Activated CD4-positive, alpha-beta memory T cell treated with anti-CD3 and anti-CD28 coated beads for 36 hours (primary cell): ENCODE measurements at regions not wholly inside any gene's neighbourhood (a gene's known extent, or its start where the extent isn't known, plus 50 kb on each side); places are given as distances from the start of the nearest gene placed in this dataset.

Source experiments
- CTCF ChIA-PET: fragments of 350-600 bp; sonication (Branson Sonifier 250); formaldehyde crosslinking; loops from one replicate; lab custom pipeline; 2021; ENCODE audit warnings: antibody characterized with exemption, inconsistent platforms; lab: Charles Lee
- POLR2A ChIA-PET: fragments of 350-600 bp; sonication (Branson Sonifier 250); formaldehyde crosslinking; loops from one replicate; lab custom pipeline; 2021; ENCODE audit warnings: antibody characterized with exemption; lab: Charles Lee
- DNase-seq: peaks from one replicate; pipeline ENCODE4 v3.0.0-alpha.2; 2020
- H3K27ac Mint-ChIP-seq: one replicate; pipeline ENCODE4 v1.8.0; 2021; ENCODE audit warnings: mixed read lengths
- H3K27me3 Mint-ChIP-seq: one replicate; pipeline ENCODE4 v1.8.0; 2021; ENCODE audit warnings: mixed read lengths
- H3K36me3 Mint-ChIP-seq: one replicate; pipeline ENCODE4 v1.8.0; 2021; ENCODE audit warnings: mixed read lengths
- H3K4me1 Mint-ChIP-seq: one replicate; pipeline ENCODE4 v1.8.0; 2021; ENCODE audit warnings: low read depth, mixed read lengths
- H3K4me3 Mint-ChIP-seq: one replicate; pipeline ENCODE4 v1.8.0; 2021; ENCODE audit warnings: mild to moderate bottlenecking, mixed read lengths
- H3K9me3 Mint-ChIP-seq: one replicate; pipeline ENCODE4 v1.8.0; 2021; ENCODE audit warnings: mixed read lengths
- intact Hi-C: fragments of 100-400 bp; cut with micrococcal nuclease; formaldehyde crosslinking; loops from one replicate; pipeline ENCODE4 v1.15.1; 2023

GRCh38 chr18:40662898-40663437 is 1292.1 kb upstream of the PIK3C3 start:
- ChIA-PET POLR2A (no interaction called here), CTCF (no interaction called here)
- intact Hi-C loops: no loop called here
- no peaks in the 10 kb centered on the region for H3K36me3 Mint-ChIP-seq
- no peaks in the 10 kb centered on the region for H3K4me1 Mint-ChIP-seq
- DNase-seq: no peak
- H3K27ac Mint-ChIP-seq: no peak overlapping the region
- H3K27me3 Mint-ChIP-seq: no peaks in the 10 kb centered on the region
- peaks cover 20% of the 10 kb centered on the region for H3K9me3 Mint-ChIP-seq
- H3K4me3 Mint-ChIP-seq: no peak overlapping the region

- ChIA-PET POLR2A (no interaction called here), CTCF (no interaction called here)
- no peak overlapping the region for H3K4me3 Mint-ChIP-seq
- H3K27ac Mint-ChIP-seq: no peak overlapping the region
- intact Hi-C loops: no loop called here
- DNase-seq: no peak
- no peaks in the 10 kb centered on the region for H3K27me3 Mint-ChIP-seq
- H3K9me3 Mint-ChIP-seq: peaks cover 16% of the 10 kb centered on the region
- H3K4me1 Mint-ChIP-seq: no peaks in the 10 kb centered on the region
- H3K36me3 Mint-ChIP-seq: no peaks in the 10 kb centered on the region
These were observed 1301.4 kb upstream of the PIK3C3 start for GRCh38 chr18:40653682-40654081.

- no peak overlapping the region for H3K4me3 Mint-ChIP-seq
- no peaks in the 10 kb centered on the region for H3K4me1 Mint-ChIP-seq
- CTCF ChIA-PET: no interaction called here
- DNase-seq: no peak
- POLR2A ChIA-PET: no interaction called here
- intact Hi-C loops: no loop called here
- no peaks in the 10 kb centered on the region for H3K36me3 Mint-ChIP-seq
- H3K27ac Mint-ChIP-seq: no peak overlapping the region
- H3K9me3 Mint-ChIP-seq: peaks cover 12% of the 10 kb centered on the region
- H3K27me3 Mint-ChIP-seq: no peaks in the 10 kb centered on the region
These were observed 1302.7 kb upstream of the PIK3C3 start for GRCh38 chr18:40652321-40652720.

- Mint-ChIP-seq H3K9me3 (peaks cover 11% of the 10 kb centered on the region), H3K27me3 (no peaks in the 10 kb centered on the region), H3K4me1 (no peaks in the 10 kb centered on the region), H3K36me3 (no peaks in the 10 kb centered on the region), H3K4me3 (no peak overlapping the region), H3K27ac (no peak overlapping the region)
- no peak for DNase-seq
- intact Hi-C loops: no loop called here
- CTCF ChIA-PET: no interaction called here
- POLR2A ChIA-PET: no interaction called here
These were observed 1303.9 kb upstream of the PIK3C3 start for GRCh38 chr18:40651163-40651562.

GRCh38 chr18:40642692-40643229 is 1312.3 kb upstream of the PIK3C3 start:
- ChIA-PET POLR2A (no interaction called here), CTCF (no interaction called here)
- no peaks in the 10 kb centered on the region for H3K4me1 Mint-ChIP-seq
- no peak overlapping the region for H3K27ac Mint-ChIP-seq
- no peaks in the 10 kb centered on the region for H3K27me3 Mint-ChIP-seq
- H3K4me3 Mint-ChIP-seq: no peak overlapping the region
- H3K9me3 Mint-ChIP-seq: peaks cover 23% of the 10 kb centered on the region
- no peaks in the 10 kb centered on the region for H3K36me3 Mint-ChIP-seq
- no peak for DNase-seq
- intact Hi-C loops: no loop called here

- no peaks in the 10 kb centered on the region for H3K27me3 Mint-ChIP-seq
- H3K36me3 Mint-ChIP-seq: no peaks in the 10 kb centered on the region
- H3K4me1 Mint-ChIP-seq: no peaks in the 10 kb centered on the region
- ChIA-PET POLR2A (no interaction called here), CTCF (no interaction called here)
- no peak overlapping the region for H3K27ac Mint-ChIP-seq
- no peak overlapping the region for H3K4me3 Mint-ChIP-seq
- intact Hi-C loops: no loop called here
- no peak for DNase-seq
- peaks cover 20% of the 10 kb centered on the region for H3K9me3 Mint-ChIP-seq
These were observed 1323.7 kb upstream of the PIK3C3 start for GRCh38 chr18:40631319-40631718.

- no peaks in the 10 kb centered on the region for H3K27me3 Mint-ChIP-seq
- peaks cover 22% of the 10 kb centered on the region for H3K9me3 Mint-ChIP-seq
- no peak overlapping the region for H3K27ac Mint-ChIP-seq
- intact Hi-C loops: no loop called here
- ChIA-PET CTCF (no interaction called here), POLR2A (no interaction called here)
- no peak overlapping the region for H3K4me3 Mint-ChIP-seq
- H3K36me3 Mint-ChIP-seq: no peaks in the 10 kb centered on the region
- DNase-seq: no peak
- H3K4me1 Mint-ChIP-seq: no peaks in the 10 kb centered on the region
These were observed 1324.5 kb upstream of the PIK3C3 start for GRCh38 chr18:40630496-40630895.

GRCh38 chr18:40624959-40625358 is 1330.1 kb upstream of the PIK3C3 start:
- H3K4me3 Mint-ChIP-seq: no peak overlapping the region
- POLR2A ChIA-PET: no interaction called here
- H3K4me1 Mint-ChIP-seq: no peaks in the 10 kb centered on the region
- H3K27ac Mint-ChIP-seq: no peak overlapping the region
- H3K9me3 Mint-ChIP-seq: peaks cover 20% of the 10 kb centered on the region
- H3K27me3 Mint-ChIP-seq: no peaks in the 10 kb centered on the region
- intact Hi-C loops: no loop called here
- H3K36me3 Mint-ChIP-seq: no peaks in the 10 kb centered on the region
- CTCF ChIA-PET: no interaction called here
- DNase-seq: no peak

- intact Hi-C loops: no loop called here
These were observed 1341.3 kb upstream of the PIK3C3 start for GRCh38 chr18:40613721-40614120.

GRCh38 chr18:40612356-40612755 is 1342.7 kb upstream of the PIK3C3 start:
- Mint-ChIP-seq H3K27me3 (no peaks in the 10 kb centered on the region), H3K36me3 (no peaks in the 10 kb centered on the region), H3K4me1 (no peaks in the 10 kb centered on the region), H3K9me3 (peaks cover 6% of the 10 kb centered on the region), H3K4me3 (no peak overlapping the region), H3K27ac (no peak overlapping the region)
- CTCF ChIA-PET: no interaction called here
- DNase-seq: no peak
- POLR2A ChIA-PET: no interaction called here
- intact Hi-C loops: no loop called here

More at GRCh38 chr18:40613721-40614120, 1341.3 kb upstream of the PIK3C3 start:
- Mint-ChIP-seq H3K9me3 (peaks cover 6% of the 10 kb centered on the region), H3K4me3 (no peak overlapping the region), H3K27me3 (no peaks in the 10 kb centered on the region), H3K4me1 (no peaks in the 10 kb centered on the region), H3K36me3 (no peaks in the 10 kb centered on the region), H3K27ac (no peak overlapping the region)
- no peak for DNase-seq
- POLR2A ChIA-PET: no interaction called here
- CTCF ChIA-PET: no interaction called here

- ChIA-PET POLR2A (no interaction called here), CTCF (no interaction called here)
- intact Hi-C loops: no loop called here
- no peak overlapping the region for H3K4me3 Mint-ChIP-seq
- no peaks in the 10 kb centered on the region for H3K36me3 Mint-ChIP-seq
- no peak for DNase-seq
- no peaks in the 10 kb centered on the region for H3K4me1 Mint-ChIP-seq
- H3K9me3 Mint-ChIP-seq: peaks cover 11% of the 10 kb centered on the region
- H3K27ac Mint-ChIP-seq: no peak overlapping the region
- H3K27me3 Mint-ChIP-seq: no peaks in the 10 kb centered on the region
These were observed 1346.8 kb upstream of the PIK3C3 start for GRCh38 chr18:40608226-40608625.

- Mint-ChIP-seq H3K36me3 (no peaks in the 10 kb centered on the region), H3K4me3 (no peak overlapping the region), H3K27me3 (no peaks in the 10 kb centered on the region), H3K9me3 (peaks cover 11% of the 10 kb centered on the region), H3K4me1 (no peaks in the 10 kb centered on the region), H3K27ac (no peak overlapping the region)
- no peak for DNase-seq
- POLR2A ChIA-PET: no interaction called here
- intact Hi-C loops: no loop called here
- CTCF ChIA-PET: no interaction called here
These were observed 1347.4 kb upstream of the PIK3C3 start for GRCh38 chr18:40607542-40608148.

- intact Hi-C loops: no loop called here
- ChIA-PET CTCF (no interaction called here), POLR2A (no interaction called here)
- Mint-ChIP-seq H3K9me3 (peaks cover 11% of the 10 kb centered on the region), H3K27me3 (no peaks in the 10 kb centered on the region), H3K36me3 (no peaks in the 10 kb centered on the region), H3K27ac (no peak overlapping the region), H3K4me1 (no peaks in the 10 kb centered on the region), H3K4me3 (no peak overlapping the region)
- no peak for DNase-seq
These were observed 1348.0 kb upstream of the PIK3C3 start for GRCh38 chr18:40606996-40607395.
